HCT116 (cell line): ENCODE measurements at regions not wholly inside any gene's neighbourhood (a gene's known extent, or its start where the extent isn't known, plus 50 kb on each side); places are given as distances from the start of the nearest gene placed in this dataset.

Source experiments
- ATAC-seq: fragments of 200-7000 bp; cut with Tn5 transposase; 2 replicates; pipeline ENCODE4 v1.9.1; 2020; ENCODE audit warnings: mild to moderate bottlenecking, moderate library complexity
- BruUV-seq: library from RNA; stranded (reverse); fragments of 400-500 nt; replicated peaks from 2 replicates; lab custom pipeline; 2021; lab: Mats Ljungman, UMichigan
- CTCF ChIA-PET: fragments of 300-600 bp; sonication (Branson Sonifier 250); formaldehyde crosslinking; loops from one replicate; lab custom pipeline; 2021; ENCODE audit warnings: antibody characterized with exemption; lab: Charles Lee
- POLR2A ChIA-PET: fragments of 300-600, 350-600 bp; sonication (Branson Sonifier 250); formaldehyde crosslinking; loops from one replicate; lab custom pipeline; 2021; ENCODE audit warnings: antibody characterized with exemption; lab: Charles Lee
- RAD21 ChIA-PET, 2 experiments: fragments of 300-600 bp; sonication (Branson Sonifier 250); formaldehyde crosslinking; loops; one replicate each; lab custom pipeline; 2023; ENCODE audit warnings: low total read pairs in 2 of 2; ENCODE audit not compliant: uncharacterized antibody in 2 of 2, unreplicated experiment in 2 of 2, low non-redundant PET in 1 of 2; lab: Charles Lee
- DNase-seq: peaks from one replicate; pipeline ENCODE4 v3.0.0-alpha.2; 2010; ENCODE audit warnings: low read depth, low spot score
- H2AFZ ChIP-seq: fragments of 200-600 bp; shearing (Covaris generic), sonication (generic); 2 replicates; pipeline ENCODE4 v1.6.1; 2017; ENCODE audit warnings: low read depth, mixed run types, mixed read lengths, antibody characterized with exemption, low read length; ENCODE audit not compliant: poor library complexity, severe bottlenecking
- H3K27ac ChIP-seq: 2 replicates; pipeline ENCODE4 v1.5.1; 2012; ENCODE audit warnings: low read depth, low read length
- H3K27me3 ChIP-seq: fragments of 200-600 bp; sonication (generic); 2 replicates; pipeline ENCODE4 v1.6.1; 2016; ENCODE audit warnings: mixed run types, low read length, mixed read lengths; ENCODE audit not compliant: insufficient read depth
- H3K36me3 ChIP-seq, 2 experiments: fragments of 200-500 bp in 1 of 2; fragments of 200-600 bp in 1 of 2; sonication (Bioruptor generic) in 1 of 2; sonication (generic) in 1 of 2; 2 replicates each; pipeline versions ENCODE4 v1.5.1 to v1.6.1; 2014 to 2016; ENCODE audit warnings: low read length in 2 of 2, inconsistent platforms in 1 of 2, mixed read lengths in 1 of 2, mixed run types in 1 of 2; ENCODE audit not compliant: insufficient read depth in 2 of 2, control insufficient read depth in 1 of 2
- H3K4me1 ChIP-seq, 2 experiments: fragments of 200-600 bp in 1 of 2; sonication (generic) in 1 of 2; 2 replicates each; pipeline versions ENCODE4 v1.5.1 to v1.6.1; 2012 to 2017; ENCODE audit warnings: low read length in 2 of 2, inconsistent platforms in 1 of 2, mild to moderate bottlenecking in 1 of 2, mixed read lengths in 1 of 2, mixed run types in 1 of 2, moderate library complexity in 1 of 2; ENCODE audit not compliant: insufficient read depth in 2 of 2, control insufficient read depth in 1 of 2
- H3K4me2 ChIP-seq: fragments of 200-600 bp; sonication (generic); 2 replicates; pipeline ENCODE4 v1.6.1; 2017; ENCODE audit warnings: mixed run types, low read length, mixed read lengths
- H3K4me3 ChIP-seq, 2 experiments: fragments of 200-600 bp in 1 of 2; sonication (generic) in 1 of 2; replicated peaks in 1 of 2; 2 replicates each; pipeline ENCODE4 v1.5.1; 2011 to 2016; ENCODE audit warnings: low read length in 2 of 2, control low read depth in 1 of 2, low read depth in 1 of 2, mild to moderate bottlenecking in 1 of 2, mixed read lengths in 1 of 2, mixed run types in 1 of 2
- H3K79me2 ChIP-seq: fragments of 200-600 bp; sonication (generic); 2 replicates; pipeline ENCODE4 v1.6.1; 2017; ENCODE audit warnings: mild to moderate bottlenecking, mixed run types, low read length, moderate library complexity, mixed read lengths; ENCODE audit not compliant: insufficient read depth
- H3K9ac ChIP-seq: fragments of 200-600 bp; sonication (generic); 2 replicates; pipeline ENCODE4 v1.6.1; 2016; ENCODE audit warnings: low read length, mixed read lengths
- H3K9me2 ChIP-seq: fragments of 200-600 bp; sonication (generic), shearing (Covaris generic); 2 replicates; pipeline ENCODE4 v1.6.1; 2017; ENCODE audit warnings: mixed run types, mild to moderate bottlenecking, moderate library complexity; ENCODE audit not compliant: insufficient read depth
- H3K9me3 ChIP-seq, 2 experiments: fragments of 200-500 bp in 1 of 2; fragments of 200-600 bp in 1 of 2; sonication (Bioruptor generic) in 1 of 2; sonication (generic) in 1 of 2; 2 replicates each; pipeline ENCODE4 v1.6.1; 2014 to 2017; ENCODE audit warnings: low read length in 2 of 2, mixed read lengths in 2 of 2, inconsistent platforms in 1 of 2, low read depth in 1 of 2, mild to moderate bottlenecking in 1 of 2, mixed run types in 1 of 2, moderate library complexity in 1 of 2; ENCODE audit not compliant: control insufficient read depth in 1 of 2, insufficient read depth in 1 of 2
- H4K20me1 ChIP-seq: fragments of 200-600 bp; sonication (generic), shearing (Covaris generic); 2 replicates; pipeline ENCODE4 v1.6.1; 2017; ENCODE audit warnings: mixed run types, mild to moderate bottlenecking, moderate library complexity; ENCODE audit not compliant: insufficient read depth
- EGR1 ChIP-seq: IDR thresholded peaks from 2 replicates; pipeline ENCODE4 v1.6.1; 2012; ENCODE audit warnings: low read depth
- ELF1 ChIP-seq: IDR thresholded peaks from 2 replicates; pipeline ENCODE4 v1.6.1; 2012; ENCODE audit warnings: low read depth, borderline replicate concordance
- EZH2phosphoT487 ChIP-seq: fragments of 200-600 bp; IDR thresholded peaks from 2 replicates; pipeline ENCODE4 v1.6.1; 2018; ENCODE audit warnings: antibody characterized with exemption, borderline replicate concordance
- FOSL1 ChIP-seq: IDR thresholded peaks from 2 replicates; pipeline ENCODE4 v1.6.1; 2012; ENCODE audit warnings: low read depth
- POLR2A ChIP-seq: IDR thresholded peaks from 2 replicates; pipeline ENCODE4 v1.7.0; 2011; ENCODE audit warnings: borderline replicate concordance; ENCODE audit not compliant: insufficient read depth, insufficient read length; ENCODE audit errors: extremely low read depth
- POLR2AphosphoS5 ChIP-seq: IDR thresholded peaks from 2 replicates; pipeline ENCODE4 v1.6.1; 2011; ENCODE audit warnings: mild to moderate bottlenecking, low read depth, low read length, moderate library complexity
- RAD21 ChIP-seq: IDR thresholded peaks from 2 replicates; pipeline ENCODE4 v1.6.1; 2012; ENCODE audit warnings: low read depth, mild to moderate bottlenecking
- SRF ChIP-seq: IDR thresholded peaks from 2 replicates; pipeline ENCODE4 v1.6.1; 2012; ENCODE audit warnings: low read depth
- YY1 ChIP-seq: IDR thresholded peaks from 2 replicates; pipeline ENCODE4 v1.6.1; 2011; ENCODE audit warnings: low read length, low read depth, moderate library complexity, mild to moderate bottlenecking; ENCODE audit not compliant: insufficient replicate concordance; ENCODE audit errors: extremely low read depth
- intact Hi-C: fragments of 100-400 bp; cut with micrococcal nuclease; formaldehyde crosslinking; loops from 2 replicates; pipeline ENCODE4 v1.10.0; 2022
- TF ChIP-seq, protein P1 (sequence below): IDR thresholded peaks from 2 replicates; pipeline ENCODE4 v1.6.1; 2012
- TF ChIP-seq, protein P2 (sequence below): IDR thresholded peaks from 2 replicates; pipeline ENCODE4 v1.6.1; 2012; ENCODE audit warnings: low read depth
- TF ChIP-seq, protein P3 (sequence below), 3 experiments: fragments of 200-600 bp in 1 of 3; sonication (generic) in 1 of 3; IDR thresholded peaks in 2 of 3; conservative IDR thresholded peaks in 1 of 3; 2 replicates each; pipeline ENCODE4 v1.5.1; 2012 to 2017; ENCODE audit warnings: low read depth in 2 of 3, low read length in 2 of 3, antibody characterized with exemption in 1 of 3, borderline replicate concordance in 1 of 3, control low read depth in 1 of 3, mild to moderate bottlenecking in 1 of 3, mixed read lengths in 1 of 3, mixed run types in 1 of 3, moderate library complexity in 1 of 3; ENCODE audit not compliant: insufficient read depth in 1 of 3
- TF ChIP-seq, protein P4 (sequence below): IDR thresholded peaks from 2 replicates; pipeline ENCODE4 v1.6.1; 2012

DNA sequence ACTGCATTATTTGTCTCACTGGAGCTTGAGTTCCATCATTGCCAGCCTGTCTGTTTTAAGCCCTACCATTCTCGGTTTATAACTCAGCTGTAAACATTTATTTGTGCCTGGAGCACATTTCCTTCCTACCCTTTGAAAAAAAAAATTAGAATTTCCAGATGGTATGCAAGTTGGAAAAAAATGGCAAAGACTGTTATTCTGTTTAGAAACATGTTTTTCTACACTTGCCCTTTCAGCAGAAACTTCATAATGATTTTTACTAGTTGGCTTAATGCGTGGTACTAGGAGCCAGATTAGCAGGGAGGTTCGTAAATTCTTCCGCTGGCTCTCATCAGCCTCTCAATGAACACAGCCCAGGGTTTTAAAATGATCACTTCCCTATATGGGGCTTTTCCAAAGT, 238.8 kb upstream of the WWC1 start (continued):
- TF ChIP-seq POLR2AphosphoS5 (no peak), ELF1 (no peak), EZH2phosphoT487 (no peak), FOSL1 (no peak)
- TF ChIP-seq, protein P1, sequence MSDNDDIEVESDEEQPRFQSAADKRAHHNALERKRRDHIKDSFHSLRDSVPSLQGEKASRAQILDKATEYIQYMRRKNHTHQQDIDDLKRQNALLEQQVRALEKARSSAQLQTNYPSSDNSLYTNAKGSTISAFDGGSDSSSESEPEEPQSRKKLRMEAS, result no peak

DNA sequence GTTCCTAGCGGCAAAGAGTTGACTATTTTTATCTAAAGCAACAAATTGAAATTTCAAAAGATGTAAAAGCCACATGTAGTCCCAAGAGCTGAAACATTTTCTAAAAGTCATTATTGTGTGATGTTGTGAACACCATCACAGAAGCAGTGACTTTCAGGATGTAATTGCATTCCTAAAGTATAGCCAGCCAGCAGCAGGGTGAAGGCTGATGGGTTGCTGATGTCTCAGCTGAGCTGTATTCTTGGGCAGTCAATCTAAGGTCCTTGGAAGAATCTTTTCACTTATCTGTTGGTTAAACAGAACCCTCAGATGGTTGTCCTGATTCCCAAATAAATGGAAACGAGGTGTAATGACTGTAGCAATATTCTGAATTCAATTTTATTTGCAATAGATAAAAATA, 237.4 kb upstream of the WWC1 start:
- POLR2A ChIA-PET, result no interaction called here
- Histone ChIP-seq H3K79me2 (no peaks in the 10 kb centered on the region), H2AFZ (no peak overlapping the region), H3K27me3 (peaks cover under 1% of the 10 kb centered on the region; the same call in 1 of the 2 replicates), H3K9ac (no peak overlapping the region), H3K9me3 (no peaks in the 10 kb centered on the region), H3K4me3 (no peak overlapping the region), H3K4me2 (no peak overlapping the region), H3K9me2 (no peaks in the 10 kb centered on the region), H3K36me3 (no peaks in the 10 kb centered on the region), H4K20me1 (no peaks in the 10 kb centered on the region), H3K4me1 (no peaks in the 10 kb centered on the region), H3K27ac (no peak overlapping the region)
- CTCF ChIA-PET, result no interaction called here
- RAD21 ChIA-PET, result no interaction called here
- ATAC-seq (no peak), DNase-seq (no peak)
- intact Hi-C loops, result no loop called here
- TF ChIP-seq, protein P2, sequence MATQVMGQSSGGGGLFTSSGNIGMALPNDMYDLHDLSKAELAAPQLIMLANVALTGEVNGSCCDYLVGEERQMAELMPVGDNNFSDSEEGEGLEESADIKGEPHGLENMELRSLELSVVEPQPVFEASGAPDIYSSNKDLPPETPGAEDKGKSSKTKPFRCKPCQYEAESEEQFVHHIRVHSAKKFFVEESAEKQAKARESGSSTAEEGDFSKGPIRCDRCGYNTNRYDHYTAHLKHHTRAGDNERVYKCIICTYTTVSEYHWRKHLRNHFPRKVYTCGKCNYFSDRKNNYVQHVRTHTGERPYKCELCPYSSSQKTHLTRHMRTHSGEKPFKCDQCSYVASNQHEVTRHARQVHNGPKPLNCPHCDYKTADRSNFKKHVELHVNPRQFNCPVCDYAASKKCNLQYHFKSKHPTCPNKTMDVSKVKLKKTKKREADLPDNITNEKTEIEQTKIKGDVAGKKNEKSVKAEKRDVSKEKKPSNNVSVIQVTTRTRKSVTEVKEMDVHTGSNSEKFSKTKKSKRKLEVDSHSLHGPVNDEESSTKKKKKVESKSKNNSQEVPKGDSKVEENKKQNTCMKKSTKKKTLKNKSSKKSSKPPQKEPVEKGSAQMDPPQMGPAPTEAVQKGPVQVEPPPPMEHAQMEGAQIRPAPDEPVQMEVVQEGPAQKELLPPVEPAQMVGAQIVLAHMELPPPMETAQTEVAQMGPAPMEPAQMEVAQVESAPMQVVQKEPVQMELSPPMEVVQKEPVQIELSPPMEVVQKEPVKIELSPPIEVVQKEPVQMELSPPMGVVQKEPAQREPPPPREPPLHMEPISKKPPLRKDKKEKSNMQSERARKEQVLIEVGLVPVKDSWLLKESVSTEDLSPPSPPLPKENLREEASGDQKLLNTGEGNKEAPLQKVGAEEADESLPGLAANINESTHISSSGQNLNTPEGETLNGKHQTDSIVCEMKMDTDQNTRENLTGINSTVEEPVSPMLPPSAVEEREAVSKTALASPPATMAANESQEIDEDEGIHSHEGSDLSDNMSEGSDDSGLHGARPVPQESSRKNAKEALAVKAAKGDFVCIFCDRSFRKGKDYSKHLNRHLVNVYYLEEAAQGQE, result no peak
- no peak for TF ChIP-seq EGR1
- TF ChIP-seq, protein P3, sequence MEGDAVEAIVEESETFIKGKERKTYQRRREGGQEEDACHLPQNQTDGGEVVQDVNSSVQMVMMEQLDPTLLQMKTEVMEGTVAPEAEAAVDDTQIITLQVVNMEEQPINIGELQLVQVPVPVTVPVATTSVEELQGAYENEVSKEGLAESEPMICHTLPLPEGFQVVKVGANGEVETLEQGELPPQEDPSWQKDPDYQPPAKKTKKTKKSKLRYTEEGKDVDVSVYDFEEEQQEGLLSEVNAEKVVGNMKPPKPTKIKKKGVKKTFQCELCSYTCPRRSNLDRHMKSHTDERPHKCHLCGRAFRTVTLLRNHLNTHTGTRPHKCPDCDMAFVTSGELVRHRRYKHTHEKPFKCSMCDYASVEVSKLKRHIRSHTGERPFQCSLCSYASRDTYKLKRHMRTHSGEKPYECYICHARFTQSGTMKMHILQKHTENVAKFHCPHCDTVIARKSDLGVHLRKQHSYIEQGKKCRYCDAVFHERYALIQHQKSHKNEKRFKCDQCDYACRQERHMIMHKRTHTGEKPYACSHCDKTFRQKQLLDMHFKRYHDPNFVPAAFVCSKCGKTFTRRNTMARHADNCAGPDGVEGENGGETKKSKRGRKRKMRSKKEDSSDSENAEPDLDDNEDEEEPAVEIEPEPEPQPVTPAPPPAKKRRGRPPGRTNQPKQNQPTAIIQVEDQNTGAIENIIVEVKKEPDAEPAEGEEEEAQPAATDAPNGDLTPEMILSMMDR (IDR thresholded peaks at IDR 0.05 in 2 of 3, conservative IDR thresholded peaks at IDR 0.05 in 1 of 3; ENCODE audit: borderline replicate concordance in 1 of 3, insufficient read depth in 1 of 3, low read depth in 2 of 3, low read length in 2 of 3), result no peak
- TF ChIP-seq, protein P1, result no peak
- no peak for TF ChIP-seq FOSL1
- TF ChIP-seq, protein P4, sequence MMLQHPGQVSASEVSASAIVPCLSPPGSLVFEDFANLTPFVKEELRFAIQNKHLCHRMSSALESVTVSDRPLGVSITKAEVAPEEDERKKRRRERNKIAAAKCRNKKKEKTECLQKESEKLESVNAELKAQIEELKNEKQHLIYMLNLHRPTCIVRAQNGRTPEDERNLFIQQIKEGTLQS, result no peak
- no peak for TF ChIP-seq ELF1
- TF ChIP-seq EZH2phosphoT487, result no peak
- TF ChIP-seq YY1, result no peak
- no peak for TF ChIP-seq RAD21
- no peak for TF ChIP-seq SRF
- no peak for TF ChIP-seq POLR2A
- BruUV-seq, result no TSS peak
